GM12891 (cell line): ENCODE measurements at regions not wholly inside any gene's neighbourhood (a gene's known extent, or its start where the extent isn't known, plus 50 kb on each side); places are given as distances from the start of the nearest gene placed in this dataset.

Experiments
- PAX5 ChIP-seq: IDR thresholded peaks from 2 replicates; pipeline ENCODE4 v1.6.1; 2011; ENCODE audit warnings: low read length, moderate library complexity, mild to moderate bottlenecking; ENCODE audit not compliant: insufficient read depth, severe bottlenecking
- POLR2A ChIP-seq: IDR thresholded peaks from 2 replicates; pipeline ENCODE4 v1.6.1; 2011; ENCODE audit warnings: low read depth, low read length, control low read depth
- POLR2AphosphoS5 ChIP-seq: IDR thresholded peaks from 2 replicates; pipeline ENCODE4 v1.6.1; 2011; ENCODE audit warnings: low read depth, low read length, control low read depth
- TAF1 ChIP-seq: IDR thresholded peaks from 2 replicates; pipeline ENCODE4 v1.6.1; 2011; ENCODE audit warnings: low read depth, low read length, control low read depth

DNA sequence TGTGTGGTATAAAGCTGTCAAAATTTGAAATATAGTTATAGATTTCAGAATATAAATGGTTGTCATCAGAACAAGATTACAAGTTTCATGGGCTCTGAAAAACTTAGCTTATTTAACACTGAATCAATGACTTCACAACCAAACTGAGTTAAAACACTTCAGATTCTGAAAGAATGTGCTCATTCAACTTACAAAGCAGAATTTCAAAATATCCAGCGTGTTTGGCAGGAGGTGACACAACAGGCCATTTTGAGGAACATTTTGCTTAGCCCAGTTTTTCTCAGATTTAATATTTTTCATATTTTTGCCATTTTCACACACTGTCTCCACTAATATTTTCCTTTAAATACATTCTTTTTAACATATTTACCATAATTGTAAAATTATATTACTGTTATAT, 781.1 kb downstream of the TUSC7 start:
- no peak for TF ChIP-seq POLR2A
- no peak for TF ChIP-seq POLR2AphosphoS5
- no peak for TF ChIP-seq PAX5
- TF ChIP-seq TAF1, result no peak
